Hepatocyte (in vitro differentiated cells): ENCODE measurements at regions not wholly inside any gene's neighbourhood (a gene's known extent, or its start where the extent isn't known, plus 50 kb on each side); places are given as distances from the start of the nearest gene placed in this dataset.

Source experiments
- EZH2 ChIP-seq: fragments of 200-600 bp; sonication (generic); IDR thresholded peaks from 2 replicates; pipeline ENCODE4 v1.6.1; 2016; ENCODE audit warnings: antibody characterized with exemption, mild to moderate bottlenecking, borderline replicate concordance
- TF ChIP-seq, protein P1 (sequence below): fragments of 200-600 bp; sonication (generic); IDR thresholded peaks from 2 replicates; pipeline ENCODE4 v1.5.1; 2016; ENCODE audit warnings: antibody characterized with exemption, mild to moderate bottlenecking; ENCODE audit not compliant: poor library complexity

DNA sequence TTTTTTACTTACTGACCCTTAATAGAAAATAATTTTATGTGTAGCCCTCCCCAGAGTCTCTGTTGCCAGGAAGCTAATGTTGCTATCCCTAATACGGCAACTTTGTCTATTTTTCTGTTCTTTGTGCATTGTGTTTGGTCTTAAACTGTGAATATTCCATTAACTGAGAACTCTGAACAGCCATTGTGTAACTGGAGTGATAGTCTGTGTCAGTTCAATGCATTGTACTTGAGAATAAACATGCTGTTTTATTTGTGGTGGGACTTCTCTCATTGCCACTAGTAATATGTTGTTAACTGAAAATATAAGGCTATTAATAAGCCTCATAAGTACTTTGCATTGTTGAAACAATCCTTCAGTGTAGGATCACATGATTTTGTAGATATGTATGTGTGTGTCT is 278.3 kb upstream of the DMRT1 start:
- TF ChIP-seq, protein P1, sequence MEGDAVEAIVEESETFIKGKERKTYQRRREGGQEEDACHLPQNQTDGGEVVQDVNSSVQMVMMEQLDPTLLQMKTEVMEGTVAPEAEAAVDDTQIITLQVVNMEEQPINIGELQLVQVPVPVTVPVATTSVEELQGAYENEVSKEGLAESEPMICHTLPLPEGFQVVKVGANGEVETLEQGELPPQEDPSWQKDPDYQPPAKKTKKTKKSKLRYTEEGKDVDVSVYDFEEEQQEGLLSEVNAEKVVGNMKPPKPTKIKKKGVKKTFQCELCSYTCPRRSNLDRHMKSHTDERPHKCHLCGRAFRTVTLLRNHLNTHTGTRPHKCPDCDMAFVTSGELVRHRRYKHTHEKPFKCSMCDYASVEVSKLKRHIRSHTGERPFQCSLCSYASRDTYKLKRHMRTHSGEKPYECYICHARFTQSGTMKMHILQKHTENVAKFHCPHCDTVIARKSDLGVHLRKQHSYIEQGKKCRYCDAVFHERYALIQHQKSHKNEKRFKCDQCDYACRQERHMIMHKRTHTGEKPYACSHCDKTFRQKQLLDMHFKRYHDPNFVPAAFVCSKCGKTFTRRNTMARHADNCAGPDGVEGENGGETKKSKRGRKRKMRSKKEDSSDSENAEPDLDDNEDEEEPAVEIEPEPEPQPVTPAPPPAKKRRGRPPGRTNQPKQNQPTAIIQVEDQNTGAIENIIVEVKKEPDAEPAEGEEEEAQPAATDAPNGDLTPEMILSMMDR = no peak
- TF ChIP-seq EZH2 = no peak
